ENCODE measurements at regions not wholly inside any gene's neighbourhood (a gene's known extent, or its start where the extent isn't known, plus 50 kb on each side); places are given as distances from the start of the nearest gene placed in this dataset.

- DNase-seq, result no peak
- Histone ChIP-seq H3K9me2 (replicated peaks; ENCODE audit: insufficient read depth, low read length) (no peaks in the 10 kb centered on the region), H3K4me1 (ENCODE audit: low read length) (no peaks in the 10 kb centered on the region), H3K9ac (ENCODE audit: low read length) (no peak overlapping the region), H3K27me3 (replicated peaks; ENCODE audit: insufficient read depth, low read length) (no peaks in the 10 kb centered on the region), H3F3A (ENCODE audit: insufficient read depth, low read length) (no peaks in the 10 kb centered on the region), H4K20me1 (ENCODE audit: insufficient read depth, low read length) (no peaks in the 10 kb centered on the region), H2AFZ (ENCODE audit: low read length) (no peak overlapping the region), H3K4me3 (ENCODE audit: low read length) (no peak overlapping the region), H3K27ac (ENCODE audit: low read length) (no peak overlapping the region), H3K4me2 (ENCODE audit: low read depth, low read length) (no peak overlapping the region), H3K79me2 (ENCODE audit: low read length) (no peaks in the 10 kb centered on the region), H3K36me3 (replicated peaks; ENCODE audit: insufficient read depth, low read length) (no peaks in the 10 kb centered on the region), H3K9me3 (replicated peaks; ENCODE audit: insufficient read depth, low read length) (no peaks in the 10 kb centered on the region)
- TF ChIP-seq EZH2phosphoT487 (IDR thresholded peaks at IDR 0.05; ENCODE audit: low read length) (no peak), CTCF (IDR thresholded peaks at IDR 0.05; ENCODE audit: low read length) (no peak), EZH2 (optimal IDR thresholded peaks at IDR 0.05; ENCODE audit: low read depth, low read length) (no peak)
Measured at GRCh38 chr7:97623333-97623732, 108.6 kb upstream of the TAC1 start.

GRCh38 chr7:97630116-97630515 lies 101.8 kb upstream of the TAC1 start:
- Histone ChIP-seq H3K27me3 (replicated peaks; ENCODE audit: insufficient read depth, low read length) (no peaks in the 10 kb centered on the region), H3K4me2 (ENCODE audit: low read depth, low read length) (no peak overlapping the region), H4K20me1 (ENCODE audit: insufficient read depth, low read length) (no peaks in the 10 kb centered on the region), H3K9me2 (replicated peaks; ENCODE audit: insufficient read depth, low read length) (no peaks in the 10 kb centered on the region), H3K9me3 (replicated peaks; ENCODE audit: insufficient read depth, low read length) (no peaks in the 10 kb centered on the region), H3K36me3 (replicated peaks; ENCODE audit: insufficient read depth, low read length) (no peaks in the 10 kb centered on the region), H3K4me3 (ENCODE audit: low read length) (no peak overlapping the region), H2AFZ (ENCODE audit: low read length) (no peak overlapping the region), H3K79me2 (ENCODE audit: low read length) (no peaks in the 10 kb centered on the region), H3K4me1 (ENCODE audit: low read length) (no peaks in the 10 kb centered on the region), H3K27ac (ENCODE audit: low read length) (no peak overlapping the region), H3F3A (ENCODE audit: insufficient read depth, low read length) (no peaks in the 10 kb centered on the region), H3K9ac (ENCODE audit: low read length) (no peak overlapping the region)
- no peak for DNase-seq
- TF ChIP-seq EZH2phosphoT487 (IDR thresholded peaks at IDR 0.05; ENCODE audit: low read length), result no peak
- no peak for TF ChIP-seq CTCF (IDR thresholded peaks at IDR 0.05; ENCODE audit: low read length)
- TF ChIP-seq EZH2 (optimal IDR thresholded peaks at IDR 0.05; ENCODE audit: low read depth, low read length), result no peak

- Histone ChIP-seq H3K27me3 (replicated peaks; ENCODE audit: insufficient read depth, low read length) (no peaks in the 10 kb centered on the region), H3K4me1 (ENCODE audit: low read length) (no peaks in the 10 kb centered on the region), H3K9me3 (replicated peaks; ENCODE audit: insufficient read depth, low read length) (no peaks in the 10 kb centered on the region), H3K9me2 (replicated peaks; ENCODE audit: insufficient read depth, low read length) (no peaks in the 10 kb centered on the region), H3F3A (ENCODE audit: insufficient read depth, low read length) (no peaks in the 10 kb centered on the region), H3K9ac (ENCODE audit: low read length) (no peak overlapping the region), H3K36me3 (replicated peaks; ENCODE audit: insufficient read depth, low read length) (no peaks in the 10 kb centered on the region), H3K4me2 (ENCODE audit: low read depth, low read length) (no peak overlapping the region), H3K79me2 (ENCODE audit: low read length) (no peaks in the 10 kb centered on the region), H2AFZ (ENCODE audit: low read length) (no peak overlapping the region), H4K20me1 (ENCODE audit: insufficient read depth, low read length) (no peaks in the 10 kb centered on the region), H3K27ac (ENCODE audit: low read length) (no peak overlapping the region), H3K4me3 (ENCODE audit: low read length) (no peak overlapping the region)
- no peak for TF ChIP-seq EZH2phosphoT487 (IDR thresholded peaks at IDR 0.05; ENCODE audit: low read length)
- no peak for TF ChIP-seq EZH2 (optimal IDR thresholded peaks at IDR 0.05; ENCODE audit: low read depth, low read length)
- no peak for TF ChIP-seq CTCF (IDR thresholded peaks at IDR 0.05; ENCODE audit: low read length)
- DNase-seq, result peak; percentile 23
Measured at GRCh38 chr7:97635622-97636021, 96.3 kb upstream of the TAC1 start.

Measured in MM.1S (cell line).